ENCODE measurements at regions not wholly inside any gene's neighbourhood (a gene's known extent, or its start where the extent isn't known, plus 50 kb on each side); places are given as distances from the start of the nearest gene placed in this dataset.

- peak; percentile 65; the same call in 1 of the 2 replicates for TF ChIP-seq MYC (IDR thresholded peaks at IDR 0.05; ENCODE audit: low read depth, low read length)
- no peak for TF ChIP-seq MYC (CRISPR knock-in tag; IDR thresholded peaks at IDR 0.05; ENCODE audit: borderline replicate concordance, low read depth)
- 0 out of 2 replicates have a peak, but pooled peaks have one; percentile 25 for TF ChIP-seq ESRRA (IDR thresholded peaks at IDR 0.05; ENCODE audit: borderline replicate concordance, low read depth)
- TF ChIP-seq GABPA (tag; conservative IDR thresholded peaks at IDR 0.05; ENCODE audit: low read depth), result peak; percentile 70
- TF ChIP-seq PHB2 (IDR thresholded peaks at IDR 0.05; ENCODE audit: low read depth), result no peak
- peak; percentile 90; the same call in 1 of the 2 replicates for TF ChIP-seq ATF3 (IDR thresholded peaks at IDR 0.05)
- TF ChIP-seq ATF3 (CRISPR knock-in tag; conservative IDR thresholded peaks at IDR 0.05), result no peak
- TF ChIP-seq DNMT1 (IDR thresholded peaks at IDR 0.05), result no peak
- no peak for TF ChIP-seq ZNF324 (CRISPR knock-in tag; IDR thresholded peaks at IDR 0.05)
- TF ChIP-seq CTBP1 (IDR thresholded peaks at IDR 0.05; ENCODE audit: borderline replicate concordance), result peak; percentile 83
- TF ChIP-seq MIER1 (IDR thresholded peaks at IDR 0.05; ENCODE audit: low read depth), result no peak
- peak; percentile 76 for TF ChIP-seq PKNOX1 (IDR thresholded peaks at IDR 0.05)
- 0 out of 2 replicates have a peak, but pooled peaks have one; percentile 27 for TF ChIP-seq KLF1 (tag; IDR thresholded peaks at IDR 0.05)
- no peak for TF ChIP-seq NR2C2 (CRISPR knock-in tag; IDR thresholded peaks at IDR 0.05)
- peak; percentile 95 for TF ChIP-seq NR2C2 (tag; IDR thresholded peaks at IDR 0.05)
- no peak for TF ChIP-seq ZBTB26 (CRISPR knock-in tag; IDR thresholded peaks at IDR 0.05)
- peak in 1 of 2 experiments; percentile 94; a peak in 2 of 4 replicates for TF ChIP-seq MAZ (CRISPR knock-in tag; conservative IDR thresholded peaks at IDR 0.05 in 1 of 2, IDR thresholded peaks at IDR 0.05 in 1 of 2)
- TF ChIP-seq PCBP2 (IDR thresholded peaks at IDR 0.05; ENCODE audit: low read depth, low read length, poor library complexity, severe bottlenecking), result no peak
- TF ChIP-seq SUPT5H (IDR thresholded peaks at IDR 0.05), result no peak
- no peak for TF ChIP-seq BRCA1 (IDR thresholded peaks at IDR 0.05)
- no peak for TF ChIP-seq BRCA1 (CRISPR knock-in tag; IDR thresholded peaks at IDR 0.05)
- TF ChIP-seq LCOR (CRISPR knock-in tag; IDR thresholded peaks at IDR 0.05), result peak; percentile 35; the same call in 1 of the 2 replicates
- no peak for TF ChIP-seq ARID4B (CRISPR knock-in tag; IDR thresholded peaks at IDR 0.05)
- TF ChIP-seq TSC22D4 (tag; IDR thresholded peaks at IDR 0.05), result no peak
Observed at GRCh38 chr18:46422552-46423055, 234.4 kb downstream of the LOXHD1 start (continued).
